IPS-20b (cell line): ENCODE measurements at regions not wholly inside any gene's neighbourhood (a gene's known extent, or its start where the extent isn't known, plus 50 kb on each side); places are given as distances from the start of the nearest gene placed in this dataset.

ENCODE experiments used
- H3K27ac ChIP-seq: one replicate; pipeline ENCODE4 v1.5.1; 2013; ENCODE audit warnings: low read length
- H3K27me3 ChIP-seq: 2 replicates; pipeline ENCODE4 v1.6.1; 2013; ENCODE audit warnings: mild to moderate bottlenecking, low read length, inconsistent platforms; ENCODE audit not compliant: insufficient read depth
- H3K36me3 ChIP-seq: 2 replicates; pipeline ENCODE4 v1.6.1; 2013; ENCODE audit warnings: low read depth, mild to moderate bottlenecking, inconsistent platforms, low read length, moderate library complexity; ENCODE audit not compliant: insufficient read depth
- H3K4me1 ChIP-seq: 2 replicates; pipeline ENCODE4 v1.6.1; 2013; ENCODE audit warnings: mild to moderate bottlenecking, control low read depth, inconsistent platforms, low read length, moderate library complexity; ENCODE audit not compliant: insufficient read depth
- H3K4me3 ChIP-seq: 2 replicates; pipeline ENCODE4 v1.5.1; 2013; ENCODE audit warnings: mild to moderate bottlenecking, low read length, inconsistent platforms
- H3K9ac ChIP-seq: 2 replicates; pipeline ENCODE4 v1.6.1; 2013; ENCODE audit warnings: low read depth, mild to moderate bottlenecking, inconsistent platforms, low read length, moderate library complexity
- H3K9me3 ChIP-seq: 2 replicates; pipeline ENCODE4 v1.6.1; 2013; ENCODE audit warnings: mild to moderate bottlenecking, low read depth, low read length, inconsistent platforms; ENCODE audit not compliant: insufficient read depth

- H3K27me3 ChIP-seq, result no peaks in the 10 kb centered on the region
- no peaks in the 10 kb centered on the region for H3K9me3 ChIP-seq
- no peak overlapping the region for H3K4me3 ChIP-seq
- no peak overlapping the region for H3K9ac ChIP-seq
- no peak overlapping the region for H3K27ac ChIP-seq
- no peaks in the 10 kb centered on the region for H3K36me3 ChIP-seq
- H3K4me1 ChIP-seq, result peaks cover 6% of the 10 kb centered on the region; the same call in 1 of the 2 replicates
These were observed 50.6 kb upstream of the MRPS6 start for GRCh38 chr21:34022627-34023335.

DNA sequence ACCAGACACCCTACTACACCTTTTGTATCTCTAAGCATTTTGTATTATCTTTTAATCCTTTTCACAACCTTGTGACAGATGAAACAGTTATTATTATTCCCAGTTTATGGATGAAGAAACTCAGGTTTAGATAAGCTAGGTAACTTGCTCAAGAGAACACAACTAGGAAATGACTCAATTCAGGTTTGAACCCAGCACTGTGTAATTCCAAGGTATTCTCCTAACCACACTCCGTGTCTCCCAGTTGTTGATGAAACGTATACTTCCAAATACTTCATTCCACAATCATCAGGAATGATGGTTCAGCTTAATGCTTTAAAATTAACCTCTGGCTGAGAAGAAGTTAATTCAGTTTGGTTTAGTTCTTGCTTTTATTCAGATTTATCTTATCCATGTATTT, 51.7 kb upstream of the MRPS6 start:
- H3K9ac ChIP-seq, result no peak overlapping the region
- H3K4me3 ChIP-seq, result no peak overlapping the region
- H3K27ac ChIP-seq, result no peak overlapping the region
- no peaks in the 10 kb centered on the region for H3K27me3 ChIP-seq
- peaks cover 6% of the 10 kb centered on the region; the same call in 1 of the 2 replicates for H3K4me1 ChIP-seq
- no peaks in the 10 kb centered on the region for H3K36me3 ChIP-seq
- H3K9me3 ChIP-seq, result no peaks in the 10 kb centered on the region

GRCh38 chr21:34020983-34021553, 52.3 kb upstream of the MRPS6 start:
- Histone ChIP-seq H3K9me3 (no peaks in the 10 kb centered on the region), H3K27ac (no peak overlapping the region), H3K27me3 (no peaks in the 10 kb centered on the region), H3K36me3 (no peaks in the 10 kb centered on the region), H3K9ac (no peak overlapping the region), H3K4me3 (no peak overlapping the region), H3K4me1 (peaks cover 6% of the 10 kb centered on the region; the same call in 1 of the 2 replicates)

DNA sequence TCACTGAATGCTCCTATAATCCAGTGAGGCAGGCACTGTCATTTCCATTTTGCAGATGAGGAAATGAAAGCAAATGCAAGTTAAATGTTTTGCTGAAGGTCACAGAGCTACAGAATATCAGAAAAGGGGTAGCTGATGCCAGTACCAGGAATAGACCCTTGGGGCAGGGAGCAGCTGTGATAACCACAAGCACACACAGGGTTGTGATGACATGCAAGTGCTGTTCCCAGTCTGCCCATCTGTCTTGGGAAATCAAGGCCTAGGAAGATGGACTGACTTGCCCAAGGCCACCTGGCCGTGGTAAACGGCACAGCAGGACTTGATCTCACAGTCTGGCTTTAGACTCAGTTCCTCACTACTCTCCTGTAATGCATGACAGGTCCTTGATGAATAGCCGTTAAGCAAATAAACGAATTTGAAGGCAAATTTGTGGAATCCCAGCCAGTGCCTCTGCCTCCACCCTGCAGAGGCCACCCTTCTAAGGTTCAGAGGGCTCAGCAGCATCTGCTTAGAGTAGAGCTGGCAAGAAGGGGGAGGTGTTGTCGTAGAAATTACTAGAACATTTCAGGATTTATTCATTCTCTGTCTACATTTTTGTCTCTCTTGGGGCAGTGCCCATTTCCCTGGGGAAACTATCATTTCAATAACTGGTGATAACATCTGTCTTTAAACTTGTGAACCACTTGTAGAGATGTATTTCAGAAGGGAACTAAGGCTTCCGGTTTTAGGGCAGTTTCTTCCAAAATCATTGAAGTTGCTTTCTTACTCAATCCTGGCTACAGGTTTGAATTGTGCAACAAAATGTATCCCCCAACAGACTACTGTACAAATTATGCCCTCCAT, 53.2 kb upstream of the MRPS6 start:
- no peak overlapping the region for H3K4me3 ChIP-seq
- no peaks in the 10 kb centered on the region for H3K27me3 ChIP-seq
- H3K4me1 ChIP-seq, result peaks cover 6% of the 10 kb centered on the region; the same call in 1 of the 2 replicates
- no peaks in the 10 kb centered on the region for H3K36me3 ChIP-seq
- no peak overlapping the region for H3K9ac ChIP-seq
- H3K27ac ChIP-seq, result no peak overlapping the region
- H3K9me3 ChIP-seq, result no peaks in the 10 kb centered on the region

DNA sequence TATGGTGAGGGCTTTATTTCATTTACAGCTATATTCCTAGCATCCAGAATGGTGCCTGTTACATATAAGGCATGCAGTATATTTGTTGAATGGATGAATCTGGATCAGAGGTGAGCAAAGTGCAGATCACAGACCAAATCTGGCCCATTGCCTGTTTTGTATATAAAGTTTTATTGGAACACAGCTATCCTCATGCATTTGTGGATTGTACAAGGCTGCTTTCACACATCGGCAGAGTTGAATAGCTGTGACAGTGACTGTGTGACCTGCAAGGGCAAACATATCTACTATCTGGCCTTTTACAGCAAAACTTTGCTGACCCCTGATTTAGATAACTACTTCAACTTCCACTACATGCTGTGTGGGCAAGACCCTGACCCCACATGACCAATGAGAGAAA, 54.0 kb upstream of the MRPS6 start:
- H3K9ac ChIP-seq, result no peak overlapping the region
- no peak overlapping the region for H3K27ac ChIP-seq

GRCh38 chr21:34018910-34019309, 54.5 kb upstream of the MRPS6 start:
- no peak overlapping the region for H3K9ac ChIP-seq
- peaks cover 6% of the 10 kb centered on the region; the same call in 1 of the 2 replicates for H3K4me1 ChIP-seq
- no peak overlapping the region for H3K27ac ChIP-seq
- no peaks in the 10 kb centered on the region; the same call in 1 of the 2 replicates for H3K9me3 ChIP-seq
- no peaks in the 10 kb centered on the region for H3K27me3 ChIP-seq
- no peak overlapping the region for H3K4me3 ChIP-seq
- H3K36me3 ChIP-seq, result no peaks in the 10 kb centered on the region

More for the DNA sequence above, 54.0 kb upstream of the MRPS6 start:
- H3K9me3 ChIP-seq, result no peaks in the 10 kb centered on the region; the same call in 1 of the 2 replicates
- no peak overlapping the region for H3K4me3 ChIP-seq
- no peaks in the 10 kb centered on the region for H3K36me3 ChIP-seq
- H3K4me1 ChIP-seq, result peaks cover 6% of the 10 kb centered on the region; the same call in 1 of the 2 replicates
- no peaks in the 10 kb centered on the region for H3K27me3 ChIP-seq

- Histone ChIP-seq H3K9me3 (no peaks in the 10 kb centered on the region; the same call in 1 of the 2 replicates), H3K27ac (no peak overlapping the region), H3K4me1 (peaks cover 6% of the 10 kb centered on the region; the same call in 1 of the 2 replicates), H3K4me3 (no peak overlapping the region), H3K27me3 (no peaks in the 10 kb centered on the region), H3K36me3 (no peaks in the 10 kb centered on the region), H3K9ac (no peak overlapping the region)
These were observed 55.2 kb upstream of the MRPS6 start for GRCh38 chr21:34018185-34018584.

- peaks cover 4% of the 10 kb centered on the region for H3K9me3 ChIP-seq
- H3K9ac ChIP-seq, result no peak overlapping the region
- H3K27me3 ChIP-seq, result no peaks in the 10 kb centered on the region
- no peak overlapping the region for H3K27ac ChIP-seq
- H3K4me1 ChIP-seq, result peaks cover 4% of the 10 kb centered on the region; the same call in 1 of the 2 replicates
- H3K36me3 ChIP-seq, result no peaks in the 10 kb centered on the region
- H3K4me3 ChIP-seq, result no peak overlapping the region
These were observed 56.1 kb upstream of the MRPS6 start for GRCh38 chr21:34017039-34017961.

DNA sequence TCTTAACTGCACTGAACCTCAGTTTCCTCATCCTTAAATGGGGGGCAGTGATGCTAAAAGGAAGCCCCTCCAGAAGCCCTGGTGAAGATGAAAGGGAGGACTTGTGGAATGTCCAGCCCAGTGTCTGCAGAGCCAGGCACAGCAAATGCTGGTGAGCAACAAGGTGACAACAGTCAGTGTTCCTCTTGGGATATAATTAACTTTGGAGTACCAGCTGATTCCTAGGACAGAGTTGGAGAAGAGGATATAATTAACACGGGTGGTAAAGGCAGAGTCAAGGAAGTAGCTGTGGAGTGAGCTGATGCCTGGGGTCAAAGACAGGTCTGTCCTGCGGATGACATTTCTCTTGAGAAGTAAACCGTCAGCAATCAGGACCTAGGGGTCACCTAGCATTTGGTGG, 60.7 kb upstream of the MRPS6 start:
- Histone ChIP-seq H3K27me3 (no peaks in the 10 kb centered on the region), H3K9me3 (peaks cover 4% of the 10 kb centered on the region), H3K27ac (no peak overlapping the region), H3K4me3 (no peak overlapping the region), H3K36me3 (no peaks in the 10 kb centered on the region), H3K4me1 (peaks cover 6% of the 10 kb centered on the region; the same call in 1 of the 2 replicates), H3K9ac (no peak overlapping the region)

DNA sequence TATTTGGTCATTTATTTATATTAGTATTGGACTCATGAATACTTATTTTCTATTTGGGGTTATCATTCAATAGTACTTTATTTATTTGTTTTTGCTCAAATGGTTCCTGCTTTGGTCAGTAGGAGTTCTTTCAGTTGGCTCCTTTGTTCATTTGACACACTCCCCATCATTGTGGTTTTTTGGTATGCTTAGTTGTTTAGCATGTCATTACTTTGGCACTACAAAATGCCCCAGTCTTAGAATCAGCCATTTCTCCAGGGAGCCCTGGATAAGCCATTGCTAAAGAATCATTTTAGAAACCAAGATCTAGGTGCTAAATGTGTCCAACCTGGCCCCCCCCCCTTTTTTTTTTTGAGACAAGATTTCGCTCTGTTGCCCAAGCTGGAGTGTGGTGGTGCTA, 61.7 kb upstream of the MRPS6 start:
- H3K27me3 ChIP-seq, result no peaks in the 10 kb centered on the region
- H3K9ac ChIP-seq, result no peak overlapping the region
- H3K36me3 ChIP-seq, result no peaks in the 10 kb centered on the region
- no peak overlapping the region for H3K27ac ChIP-seq
- H3K9me3 ChIP-seq, result peaks cover 4% of the 10 kb centered on the region
- no peak overlapping the region for H3K4me3 ChIP-seq
- H3K4me1 ChIP-seq, result peaks cover 6% of the 10 kb centered on the region; the same call in 1 of the 2 replicates

GRCh38 chr21:34009193-34009592, 64.2 kb upstream of the MRPS6 start:
- no peaks in the 10 kb centered on the region for H3K27me3 ChIP-seq

More at GRCh38 chr21:34009193-34009592, 64.2 kb upstream of the MRPS6 start:
- Histone ChIP-seq H3K27ac (no peak overlapping the region), H3K9me3 (peaks cover 4% of the 10 kb centered on the region; the same call in 1 of the 2 replicates), H3K36me3 (no peaks in the 10 kb centered on the region), H3K4me1 (peaks cover 6% of the 10 kb centered on the region; the same call in 1 of the 2 replicates), H3K4me3 (no peak overlapping the region), H3K9ac (no peak overlapping the region)
